Mucosa of descending colon (tissue), 3 donors: ENCODE measurements at regions not wholly inside any gene's neighbourhood (a gene's known extent, or its start where the extent isn't known, plus 50 kb on each side); places are given as distances from the start of the nearest gene placed in this dataset.

ENCODE experiments used
- ATAC-seq: fragments of 200-7000 bp; cut with Tn5 transposase; one replicate; pipeline ENCODE4 v1.9.1; 2020; ENCODE audit warnings: mild to moderate bottlenecking, moderate library complexity
- DNase-seq, 3 donors: peaks; one replicate each; pipeline ENCODE4 v3.0.0-alpha.2; 2020
- H3K36me3 ChIP-seq: fragments of 200-600 bp; one replicate; pipeline ENCODE4 v1.8.0; 2021; ENCODE audit warnings: low read depth, mild to moderate bottlenecking
- H3K4me1 ChIP-seq: fragments of 200-600 bp; one replicate; pipeline ENCODE4 v1.8.0; 2021; ENCODE audit warnings: low read depth, mild to moderate bottlenecking
- H3K4me3 ChIP-seq: fragments of 200-600 bp; one replicate; pipeline ENCODE4 v1.8.0; 2021; ENCODE audit warnings: mild to moderate bottlenecking
- H3K9me3 ChIP-seq: fragments of 200-600 bp; one replicate; pipeline ENCODE4 v1.8.0; 2021; ENCODE audit warnings: mild to moderate bottlenecking
- intact Hi-C, 2 donors: fragments of 100-400 bp; cut with DNase I in 1 of 2; cut with micrococcal nuclease in 1 of 2; formaldehyde crosslinking; loops; one replicate each; pipeline versions ENCODE4 v1.11.0 to v1.11.1; 2022; cut with DNase I, micrococcal nuclease
- TF ChIP-seq, protein P1 (sequence below): fragments of 200-600 bp; IDR thresholded peaks from one replicate; pipeline ENCODE4 v1.8.0; 2022; ENCODE audit warnings: antibody characterized with exemption, mild to moderate bottlenecking
- donor health status: DM: no; HTN: no; CAD: no; lungs with moderate emphysema.
- donor health status: DM: no; HTN: no; CAD: no.
- donor health status: DM: no; HTN: yes; CAD: no.

DNA sequence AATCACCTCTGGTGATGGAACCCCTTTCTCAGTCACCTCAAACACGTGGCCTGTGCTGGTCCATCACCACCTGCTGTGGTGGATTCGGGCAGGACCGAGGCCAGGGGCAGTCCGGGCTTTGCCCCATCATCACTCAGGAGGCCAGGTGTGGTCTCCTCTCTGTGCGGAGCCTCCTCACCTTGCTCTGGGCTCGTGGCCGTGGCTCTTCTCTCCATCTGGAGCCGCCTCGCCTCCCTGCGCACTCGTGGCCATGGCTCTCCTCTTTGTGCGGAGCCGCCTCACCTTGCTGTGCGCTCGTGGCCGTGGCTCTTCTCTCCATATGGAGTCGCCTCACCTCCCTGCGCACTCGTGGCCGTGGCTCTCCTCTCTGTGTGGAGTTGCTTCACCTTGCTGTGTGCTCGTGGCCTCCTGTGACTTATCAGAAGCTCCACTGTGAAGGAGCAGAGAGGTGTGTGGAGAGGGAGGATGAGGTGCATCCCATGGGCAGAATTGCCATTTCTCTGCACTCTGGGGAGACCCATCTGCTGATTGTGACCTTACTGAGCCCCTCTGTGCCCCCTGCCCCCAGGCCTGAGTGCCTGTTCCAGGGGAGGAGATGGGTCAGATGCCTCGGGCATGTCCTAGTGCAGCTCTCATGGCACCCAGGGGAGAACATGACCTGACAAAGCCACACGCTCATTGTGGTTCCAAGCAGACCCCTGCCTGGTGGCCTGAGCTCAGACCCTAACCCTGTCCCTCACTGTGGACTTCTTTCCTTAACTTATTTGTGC, 276.6 kb upstream of the IRX2 start:
- H3K36me3 ChIP-seq = no peaks in the 10 kb centered on the region
- DNase-seq (no peak), ATAC-seq (no peak)
- H3K4me1 ChIP-seq = no peaks in the 10 kb centered on the region
- H3K9me3 ChIP-seq = peaks cover 24% of the 10 kb centered on the region
- intact Hi-C loops = no loop called here
- TF ChIP-seq, protein P1, sequence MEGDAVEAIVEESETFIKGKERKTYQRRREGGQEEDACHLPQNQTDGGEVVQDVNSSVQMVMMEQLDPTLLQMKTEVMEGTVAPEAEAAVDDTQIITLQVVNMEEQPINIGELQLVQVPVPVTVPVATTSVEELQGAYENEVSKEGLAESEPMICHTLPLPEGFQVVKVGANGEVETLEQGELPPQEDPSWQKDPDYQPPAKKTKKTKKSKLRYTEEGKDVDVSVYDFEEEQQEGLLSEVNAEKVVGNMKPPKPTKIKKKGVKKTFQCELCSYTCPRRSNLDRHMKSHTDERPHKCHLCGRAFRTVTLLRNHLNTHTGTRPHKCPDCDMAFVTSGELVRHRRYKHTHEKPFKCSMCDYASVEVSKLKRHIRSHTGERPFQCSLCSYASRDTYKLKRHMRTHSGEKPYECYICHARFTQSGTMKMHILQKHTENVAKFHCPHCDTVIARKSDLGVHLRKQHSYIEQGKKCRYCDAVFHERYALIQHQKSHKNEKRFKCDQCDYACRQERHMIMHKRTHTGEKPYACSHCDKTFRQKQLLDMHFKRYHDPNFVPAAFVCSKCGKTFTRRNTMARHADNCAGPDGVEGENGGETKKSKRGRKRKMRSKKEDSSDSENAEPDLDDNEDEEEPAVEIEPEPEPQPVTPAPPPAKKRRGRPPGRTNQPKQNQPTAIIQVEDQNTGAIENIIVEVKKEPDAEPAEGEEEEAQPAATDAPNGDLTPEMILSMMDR = no peak
- H3K4me3 ChIP-seq = no peak overlapping the region

DNA sequence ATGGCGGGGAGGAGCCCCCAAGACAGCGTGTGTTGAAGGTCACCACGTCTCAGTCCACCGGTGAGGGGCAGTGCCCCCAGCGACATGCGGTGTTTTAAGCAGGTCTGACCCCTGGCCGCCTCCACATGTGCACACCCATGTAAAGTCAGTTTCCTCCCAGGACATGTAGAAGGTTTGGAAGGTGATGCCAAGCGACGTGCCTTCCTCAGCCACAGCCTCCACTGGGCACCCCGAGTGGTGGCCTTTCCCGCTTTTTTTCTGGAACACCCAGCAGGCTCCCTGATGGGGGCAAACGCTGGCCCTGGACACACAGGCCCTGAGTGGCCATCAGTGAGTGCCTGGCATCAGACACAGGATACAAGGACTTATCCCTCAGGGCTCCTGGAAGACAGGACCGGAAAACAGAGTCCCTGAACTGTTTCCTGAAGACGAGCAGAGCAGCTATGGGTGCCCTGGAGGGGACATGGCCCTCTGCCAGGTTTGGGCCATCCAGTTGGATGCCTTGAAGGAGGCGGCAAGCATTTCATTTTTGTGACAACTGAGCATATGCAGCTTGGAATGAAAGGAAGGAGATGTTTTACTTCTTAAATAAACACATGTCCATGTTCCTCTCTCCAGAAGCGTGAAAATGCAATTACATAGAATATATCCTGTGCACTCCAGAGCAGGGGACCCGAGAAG, 275.8 kb upstream of the IRX2 start:
- no peak for ATAC-seq
- Histone ChIP-seq H3K36me3 (no peaks in the 10 kb centered on the region), H3K9me3 (peaks cover 24% of the 10 kb centered on the region), H3K4me1 (no peaks in the 10 kb centered on the region), H3K4me3 (no peak overlapping the region)
- intact Hi-C loops = no loop called here
- TF ChIP-seq, protein P1 = no peak
- no peak for DNase-seq

DNA sequence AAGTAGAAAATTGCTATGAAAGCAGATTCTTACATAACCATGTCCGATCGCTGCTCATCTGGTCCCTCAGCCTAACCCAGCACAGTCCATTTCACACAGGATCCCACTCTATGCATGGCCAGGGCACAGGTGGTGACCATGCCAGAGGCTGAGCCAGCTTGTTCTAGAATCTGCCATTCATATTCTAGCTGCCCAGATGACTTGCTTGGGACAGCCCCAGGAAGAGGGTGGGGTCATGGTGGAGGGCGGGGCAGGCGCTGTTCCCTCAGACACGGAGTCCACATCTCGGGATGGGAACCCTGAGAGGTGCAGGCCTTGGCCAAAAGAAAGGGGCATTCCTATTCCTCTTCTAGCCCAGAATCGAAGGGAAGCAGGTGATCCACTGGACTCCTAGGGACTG, 275.2 kb upstream of the IRX2 start:
- intact Hi-C loops = no loop called here

DNA sequence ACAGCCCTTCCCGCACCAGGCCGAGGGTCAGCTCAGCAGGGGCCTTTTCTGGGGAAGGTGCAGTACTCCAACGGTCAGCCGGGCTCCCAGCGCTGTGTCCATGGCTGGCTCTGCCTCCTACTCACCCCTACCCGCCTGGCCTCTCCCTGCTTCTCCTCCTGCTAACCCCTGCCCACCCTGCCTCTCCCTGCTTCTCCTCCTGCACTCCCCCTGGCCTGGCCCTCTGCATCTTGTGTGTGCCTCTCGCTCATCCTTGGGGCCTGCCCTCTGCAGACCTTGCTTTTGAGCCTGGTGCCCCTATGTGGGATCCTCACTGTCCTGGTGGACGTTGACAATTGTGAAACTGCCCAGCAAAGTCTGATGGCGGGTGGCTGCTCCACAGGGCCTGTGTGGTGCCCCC, 274.6 kb upstream of the IRX2 start:
- ATAC-seq = no peak
- Histone ChIP-seq H3K36me3 (no peaks in the 10 kb centered on the region), H3K4me3 (no peak overlapping the region), H3K9me3 (peaks cover 19% of the 10 kb centered on the region), H3K4me1 (no peaks in the 10 kb centered on the region)
- TF ChIP-seq, protein P1 = no peak
- intact Hi-C loops = no loop called here
- no peak for DNase-seq

More for the DNA sequence above, 275.2 kb upstream of the IRX2 start:
- Histone ChIP-seq H3K36me3 (no peaks in the 10 kb centered on the region), H3K4me3 (no peak overlapping the region), H3K9me3 (peaks cover 20% of the 10 kb centered on the region), H3K4me1 (no peaks in the 10 kb centered on the region)
- no peak for ATAC-seq
- no peak for DNase-seq
- TF ChIP-seq, protein P1 = no peak

DNA sequence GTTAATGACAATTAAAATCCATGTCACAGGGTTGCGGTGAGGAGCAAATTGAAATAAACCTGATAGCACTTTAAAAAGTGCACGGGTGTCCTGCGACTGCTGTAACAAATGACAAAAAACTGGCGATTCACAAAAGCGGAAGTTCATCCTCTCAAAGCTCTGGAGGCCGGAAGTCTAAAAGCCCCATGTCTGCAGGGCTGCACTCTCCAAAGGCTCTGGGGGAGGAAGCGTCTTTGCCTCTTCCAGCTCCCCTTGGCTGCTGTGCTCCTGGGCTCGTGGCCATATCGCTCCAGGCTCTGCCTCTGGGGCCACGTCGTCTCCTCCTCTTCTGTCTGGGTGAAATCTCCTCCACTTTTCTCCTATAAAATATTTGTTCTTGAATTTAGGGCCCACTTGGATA, 273.9 kb upstream of the IRX2 start:
- Histone ChIP-seq H3K4me1 (no peaks in the 10 kb centered on the region), H3K36me3 (no peaks in the 10 kb centered on the region), H3K9me3 (peaks cover 19% of the 10 kb centered on the region), H3K4me3 (no peak overlapping the region)
- ATAC-seq = no peak
- TF ChIP-seq, protein P1 = no peak
- no peak for DNase-seq
- intact Hi-C loops = no loop called here
